ENCODE measurements at regions not wholly inside any gene's neighbourhood (a gene's known extent, or its start where the extent isn't known, plus 50 kb on each side); places are given as distances from the start of the nearest gene placed in this dataset.

GRCh38 chr2:41990245-41990644 lies 57.6 kb upstream of the PKDCC start:
- no peak for DNase-seq (ENCODE audit: low read depth)

- peak; percentile 86 for DNase-seq (ENCODE audit: low read depth)
Observed at GRCh38 chr2:41990688-41991087, 57.1 kb upstream of the PKDCC start.

- DNase-seq (ENCODE audit: low read depth): no peak
Observed at GRCh38 chr2:41992056-41992642, 55.7 kb upstream of the PKDCC start.

GRCh38 chr2:41992671-41993434 lies 55.0 kb upstream of the PKDCC start:
- DNase-seq (ENCODE audit: low read depth): no peak

- DNase-seq (ENCODE audit: low read depth): no peak
Observed at GRCh38 chr2:41993435-41993925, 54.3 kb upstream of the PKDCC start.

GRCh38 chr2:41994233-41994637 lies 53.6 kb upstream of the PKDCC start:
- DNase-seq (ENCODE audit: low read depth): peak; percentile 97

- no peak for DNase-seq (ENCODE audit: low read depth)
Observed at GRCh38 chr2:41994661-41995060, 53.2 kb upstream of the PKDCC start.

- DNase-seq (ENCODE audit: low read depth): no peak
Observed at GRCh38 chr2:41997561-41997960, 50.3 kb upstream of the PKDCC start.

All from amniotic epithelial cell (primary cell).